ENCODE measurements at regions not wholly inside any gene's neighbourhood (a gene's known extent, or its start where the extent isn't known, plus 50 kb on each side); places are given as distances from the start of the nearest gene placed in this dataset.
"Not testable (repeated sequence)": the region's sequence is repeated elsewhere in the genome, so short reads cannot be mapped to it uniquely, and the experiment has no call there.

GRCh38 chr17:34011599-34011998, 243.5 kb upstream of the CCL2 start:
- Histone ChIP-seq H3K9me3 (replicated peaks) (no peaks in the 10 kb centered on the region), H3K27ac (no peak overlapping the region), H3K36me3 (no peaks in the 10 kb centered on the region), H3K4me3 (no peak overlapping the region), H3K4me1 (no peaks in the 10 kb centered on the region), H3K27me3 (peaks cover 6% of the 10 kb centered on the region; the same call in 1 of the 2 replicates)
- no peak for DNase-seq

DNA sequence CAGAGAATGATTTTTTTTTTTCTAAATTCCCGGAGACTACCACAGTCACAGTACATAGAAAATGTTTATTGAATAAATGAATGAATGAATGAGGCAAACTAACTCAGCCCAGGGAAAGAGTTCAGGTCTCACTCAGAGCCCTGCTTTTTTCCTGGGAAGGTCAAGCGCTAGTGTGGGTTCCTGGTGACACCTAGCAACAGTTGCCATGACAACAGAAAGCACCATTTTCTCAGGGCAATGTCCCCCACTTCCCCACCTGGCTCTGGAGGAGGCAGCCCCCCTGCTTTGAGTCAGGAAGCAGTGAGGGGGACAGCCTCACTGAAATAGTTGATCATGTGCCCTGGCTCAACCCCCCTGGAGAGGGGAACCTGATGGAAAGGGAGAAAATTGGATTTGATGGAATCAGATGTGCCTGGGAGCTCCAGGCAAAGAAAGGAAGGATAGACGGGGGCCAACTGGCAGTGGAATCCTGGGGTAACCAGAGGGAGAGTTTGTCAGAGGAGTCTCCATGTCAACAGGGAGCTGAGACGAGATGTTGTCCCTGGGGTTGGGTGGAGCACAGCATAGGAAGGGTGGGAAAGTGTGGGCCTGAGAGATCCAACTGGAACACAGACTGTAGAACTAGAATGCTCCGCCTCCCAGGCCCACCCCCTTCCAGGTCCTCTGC, 242.2 kb upstream of the CCL2 start:
- Histone ChIP-seq H3K4me1 (no peaks in the 10 kb centered on the region), H3K36me3 (no peaks in the 10 kb centered on the region), H3K27ac (no peak overlapping the region), H3K9me3 (replicated peaks) (no peaks in the 10 kb centered on the region), H3K4me3 (no peak overlapping the region), H3K27me3 (peaks cover 4% of the 10 kb centered on the region; the same call in 1 of the 2 replicates)
- no peak for DNase-seq

DNA sequence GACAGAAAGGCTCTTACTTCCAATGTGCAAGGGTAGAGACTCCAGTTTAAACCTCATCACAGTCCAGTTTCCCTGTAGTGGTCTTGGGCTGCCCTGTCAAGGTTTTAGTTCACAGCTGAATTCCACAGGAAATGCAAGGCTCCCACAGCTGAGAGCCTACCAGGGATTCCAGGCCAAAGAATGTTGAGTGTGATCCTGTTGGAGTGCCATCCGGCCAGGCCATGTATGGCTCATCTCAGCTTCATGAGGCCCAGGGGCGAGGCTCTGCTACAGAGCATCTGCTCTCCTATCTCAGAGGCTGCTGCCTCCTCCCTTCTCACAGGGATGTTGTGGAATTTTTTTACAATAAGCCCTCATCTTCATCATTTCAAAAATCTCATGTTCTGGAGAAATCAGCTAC, 239.8 kb upstream of the CCL2 start:
- Histone ChIP-seq H3K4me1 (no peaks in the 10 kb centered on the region), H3K27me3 (peaks cover 4% of the 10 kb centered on the region; the same call in 1 of the 2 replicates), H3K4me3 (no peak overlapping the region), H3K9me3 (replicated peaks) (no peaks in the 10 kb centered on the region), H3K27ac (no peak overlapping the region), H3K36me3 (no peaks in the 10 kb centered on the region)
- DNase-seq = peak; percentile 9 to 18

- no peak overlapping the region for H3K4me3 ChIP-seq
- H3K36me3 ChIP-seq = no peaks in the 10 kb centered on the region
- no peak for DNase-seq
These were observed 230.7 kb upstream of the CCL2 start for GRCh38 chr17:34024386-34024785.

GRCh38 chr17:34024806-34025551, 230.1 kb upstream of the CCL2 start:
- H3K4me1 ChIP-seq = no peaks in the 10 kb centered on the region
- peaks cover 17% of the 10 kb centered on the region; the same call in 1 of the 2 replicates for H3K27me3 ChIP-seq
- H3K27ac ChIP-seq = no peak overlapping the region
- H3K9me3 ChIP-seq (replicated peaks) = no peaks in the 10 kb centered on the region
- H3K4me3 ChIP-seq = no peak overlapping the region
- DNase-seq = peak; percentile 28 to 46
- H3K36me3 ChIP-seq = no peaks in the 10 kb centered on the region

More at GRCh38 chr17:34024386-34024785, 230.7 kb upstream of the CCL2 start:
- Histone ChIP-seq H3K9me3 (replicated peaks) (no peaks in the 10 kb centered on the region), H3K27me3 (peaks cover 17% of the 10 kb centered on the region; the same call in 1 of the 2 replicates), H3K27ac (no peak overlapping the region), H3K4me1 (no peaks in the 10 kb centered on the region)

GRCh38 chr17:34030601-34031000, 224.5 kb upstream of the CCL2 start:
- peaks cover 13% of the 10 kb centered on the region for H3K9me3 ChIP-seq (replicated peaks)
- H3K27me3 ChIP-seq, H3K4me3 ChIP-seq, H3K36me3 ChIP-seq, H3K27ac ChIP-seq, DNase-seq, H3K4me1 ChIP-seq: not testable (repeated sequence)

GRCh38 chr17:34032305-34032704, 222.8 kb upstream of the CCL2 start:
- H3K36me3 ChIP-seq, H3K4me3 ChIP-seq, H3K4me1 ChIP-seq, DNase-seq, H3K27me3 ChIP-seq, H3K27ac ChIP-seq: not testable (repeated sequence)
- H3K9me3 ChIP-seq (replicated peaks) = peaks cover 13% of the 10 kb centered on the region

DNA sequence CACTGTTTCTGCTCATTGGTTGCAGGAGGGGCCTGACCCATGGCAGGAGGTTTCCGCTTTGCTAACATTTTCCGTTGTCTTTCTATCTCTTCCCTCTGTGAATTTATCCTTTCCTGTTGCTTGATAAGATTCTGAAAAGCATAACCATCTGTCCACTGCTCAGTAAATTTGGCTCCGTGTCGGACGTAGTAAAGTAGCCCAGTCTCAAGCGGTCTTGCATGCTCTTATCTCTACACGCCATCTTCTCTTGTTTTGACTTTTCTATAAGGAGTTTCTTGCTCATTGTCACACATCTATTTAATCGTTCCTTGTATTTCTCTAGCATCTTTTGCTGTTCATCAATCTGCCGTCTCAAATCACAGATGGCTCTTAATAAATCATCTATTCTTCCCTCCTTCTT, 216.3 kb upstream of the CCL2 start:
- H3K27ac ChIP-seq, DNase-seq: not testable (repeated sequence)

DNA sequence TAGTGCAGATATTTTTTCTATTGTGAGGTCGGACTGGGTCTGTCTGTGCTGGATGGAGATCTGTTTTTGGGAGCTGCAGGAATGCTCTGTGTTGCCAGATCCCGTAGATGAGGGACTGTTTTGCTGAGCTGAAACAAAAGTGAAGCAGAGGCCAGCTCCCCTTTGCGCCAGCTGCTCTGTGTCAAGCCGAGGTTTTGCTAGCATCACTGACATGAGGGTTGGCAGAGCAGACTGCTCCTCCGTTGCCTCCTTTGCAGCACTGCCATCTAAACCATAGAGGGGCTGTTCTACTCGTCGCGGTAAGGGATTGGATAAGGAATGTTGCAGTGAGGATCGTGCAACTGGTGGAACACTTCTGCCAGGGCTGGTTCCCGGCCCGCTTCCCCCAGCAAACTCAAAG, 215.9 kb upstream of the CCL2 start:
- not testable (repeated sequence) for DNase-seq; H3K27ac ChIP-seq; H3K9me3 ChIP-seq (replicated peaks); H3K4me1 ChIP-seq; H3K36me3 ChIP-seq; H3K27me3 ChIP-seq; H3K4me3 ChIP-seq

More for the DNA sequence above, 216.3 kb upstream of the CCL2 start:
- H3K27me3 ChIP-seq; H3K4me1 ChIP-seq; H3K4me3 ChIP-seq; H3K9me3 ChIP-seq (replicated peaks); H3K36me3 ChIP-seq: not testable (repeated sequence)

GRCh38 chr17:34039759-34040555, 215.1 kb upstream of the CCL2 start:
- not testable (repeated sequence) for H3K4me1 ChIP-seq; H3K4me3 ChIP-seq; H3K36me3 ChIP-seq; H3K27ac ChIP-seq; H3K27me3 ChIP-seq; H3K9me3 ChIP-seq (replicated peaks)
- peak in 1 of 2 experiments; percentile 24 for DNase-seq

DNA sequence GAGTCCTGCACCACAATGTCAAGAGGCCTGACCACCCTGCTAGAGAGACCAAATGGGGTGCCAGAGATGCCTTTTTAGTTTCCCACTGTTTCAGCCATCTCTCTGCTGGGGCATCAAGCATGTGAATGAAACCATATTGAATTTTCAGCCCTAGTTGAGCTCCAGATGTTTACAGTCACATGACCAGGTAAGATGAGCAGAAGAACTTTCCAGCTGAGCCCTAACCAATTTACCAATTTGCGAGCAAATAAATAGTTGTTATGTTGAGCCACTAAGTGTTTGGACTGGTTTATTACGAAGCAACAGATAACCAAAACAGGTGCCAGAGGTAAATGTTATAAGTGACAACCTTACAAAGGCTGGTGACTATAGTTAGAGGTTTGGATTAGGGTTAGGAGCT, 209.1 kb upstream of the CCL2 start:
- H3K4me3 ChIP-seq = no peak overlapping the region
- H3K27me3 ChIP-seq = peaks cover 8% of the 10 kb centered on the region; the same call in 1 of the 2 replicates
- no peak overlapping the region for H3K27ac ChIP-seq
- DNase-seq = no peak
- H3K36me3 ChIP-seq = no peaks in the 10 kb centered on the region
- H3K4me1 ChIP-seq = no peaks in the 10 kb centered on the region
- H3K9me3 ChIP-seq (replicated peaks) = no peaks in the 10 kb centered on the region

- Histone ChIP-seq H3K36me3 (no peaks in the 10 kb centered on the region), H3K4me1 (no peaks in the 10 kb centered on the region), H3K4me3 (no peak overlapping the region), H3K27ac (no peak overlapping the region), H3K9me3 (replicated peaks) (no peaks in the 10 kb centered on the region), H3K27me3 (0 out of 2 replicates have a peak, but pooled peaks cover 3% of the 10 kb centered on the region)
- no peak for DNase-seq
These were observed 204.0 kb upstream of the CCL2 start for GRCh38 chr17:34051046-34051445.

- no peak for DNase-seq
- Histone ChIP-seq H3K27ac (no peak overlapping the region), H3K36me3 (no peaks in the 10 kb centered on the region), H3K9me3 (replicated peaks) (no peaks in the 10 kb centered on the region), H3K4me1 (no peaks in the 10 kb centered on the region), H3K4me3 (no peak overlapping the region), H3K27me3 (peaks cover 3% of the 10 kb centered on the region; the same call in 1 of the 2 replicates)
These were observed 200.6 kb upstream of the CCL2 start for GRCh38 chr17:34054495-34054894.

GRCh38 chr17:34055606-34056005, 199.5 kb upstream of the CCL2 start:
- Histone ChIP-seq H3K9me3 (replicated peaks) (no peaks in the 10 kb centered on the region), H3K4me1 (no peaks in the 10 kb centered on the region), H3K4me3 (no peak overlapping the region), H3K27ac (no peak overlapping the region), H3K36me3 (no peaks in the 10 kb centered on the region), H3K27me3 (no peaks in the 10 kb centered on the region; the same call in 1 of the 2 replicates)
- no peak for DNase-seq

All from SJCRH30 (cell line).